K562 (cell line): ENCODE measurements at regions not wholly inside any gene's neighbourhood (a gene's known extent, or its start where the extent isn't known, plus 50 kb on each side); places are given as distances from the start of the nearest gene placed in this dataset.

Experiments
- ATAC-seq: fragments of 200-7000 bp; cut with Tn5 transposase; 3 replicates; pipeline ENCODE4 v1.9.1; 2020; ENCODE audit warnings: moderate library complexity
- BruUV-seq: library from RNA; stranded (reverse); fragments of 400-500 nt; replicated peaks from 2 replicates; lab custom pipeline; 2021; lab: Mats Ljungman, UMichigan
- CTCF ChIA-PET: fragments of 300-600 bp; formaldehyde crosslinking; extraction: SDS; loops from one replicate; lab custom pipeline; 2021; ENCODE audit warnings: low intra/inter-chr PET ratio; lab: Yijun Ruan, JAX
- POLR2A ChIA-PET: fragments of 300-600, 350-650 bp; sonication (Branson Sonifier 250); formaldehyde crosslinking; extraction: SDS; loops from one replicate; lab custom pipeline; 2021; ENCODE audit warnings: antibody characterized with exemption, inconsistent platforms; lab: Yijun Ruan, JAX
- DNase-seq, 4 experiments: peaks; one replicate each; pipeline versions ENCODE4 v3.0.0 to v3.0.0-alpha.2; 2011 to 2018; ENCODE audit warnings: low spot score in 3 of 4, mixed read lengths in 3 of 4; ENCODE audit errors: extremely low read depth in 1 of 4
- FAIRE-seq: peaks from 2 replicates; lab custom pipeline; 2011; peaks lifted over from hg19 to GRCh38; lab: Jason Lieb, UNC
- H2AFZ ChIP-seq: 2 replicates; pipeline ENCODE4 v1.6.0; 2011; ENCODE audit warnings: low read depth, low read length, control low read depth, inconsistent platforms
- H3K27ac ChIP-seq: fragments of 200-600 bp; 3 replicates; pipeline ENCODE4 v1.8.0; 2011; ENCODE audit warnings: low read depth, mild to moderate bottlenecking, control low read depth, inconsistent platforms, low read length, moderate library complexity, mixed read lengths; ENCODE audit errors: extremely low read depth
- H3K27me3 ChIP-seq, 2 experiments: fragments of 300-600 bp in 1 of 2; 2 replicates in 1 of 2; 3 replicates in 1 of 2; pipeline versions ENCODE4 v1.6.0 to v1.8.0; 2011; ENCODE audit warnings: inconsistent platforms in 2 of 2, low read length in 2 of 2, mild to moderate bottlenecking in 1 of 2, mixed read lengths in 1 of 2, moderate library complexity in 1 of 2; ENCODE audit not compliant: control insufficient read depth in 2 of 2, insufficient read depth in 2 of 2
- H3K36me3 ChIP-seq: fragments of 300-600 bp; 3 replicates; pipeline ENCODE4 v1.8.0; 2011; ENCODE audit warnings: mild to moderate bottlenecking, low read length, inconsistent platforms; ENCODE audit not compliant: control insufficient read depth, insufficient read depth
- H3K4me1 ChIP-seq, 2 experiments: fragments of 200-600 bp in 1 of 2; replicated peaks in 1 of 2; 2 replicates in 1 of 2; 3 replicates in 1 of 2; pipeline versions ENCODE4 v1.5.1 to v1.8.0; 2011; ENCODE audit warnings: inconsistent platforms in 2 of 2, low read length in 2 of 2, mild to moderate bottlenecking in 1 of 2, mixed read lengths in 1 of 2, moderate library complexity in 1 of 2; ENCODE audit not compliant: control insufficient read depth in 2 of 2, insufficient read depth in 2 of 2
- H3K4me2 ChIP-seq: 2 replicates; pipeline ENCODE4 v1.6.1; 2011; ENCODE audit warnings: low read length, control low read depth, inconsistent platforms, mixed read lengths; ENCODE audit not compliant: insufficient read depth
- H3K4me3 ChIP-seq: fragments of 200-600 bp; sonication (generic), shearing (Covaris generic); 2 replicates; pipeline ENCODE4 v1.5.1; 2016; ENCODE audit warnings: control low read depth, inconsistent platforms
- H3K79me2 ChIP-seq: fragments of 200-600 bp; 3 replicates; pipeline ENCODE4 v1.8.0; 2011; ENCODE audit warnings: low read length, inconsistent platforms; ENCODE audit not compliant: control insufficient read depth, insufficient read depth
- H3K9ac ChIP-seq, 2 experiments: 2 replicates each; pipeline versions ENCODE4 v1.6.0 to v1.6.1; 2011; ENCODE audit warnings: low read depth in 2 of 2, low read length in 2 of 2, control low read depth in 1 of 2, inconsistent platforms in 1 of 2, mild to moderate bottlenecking in 1 of 2, mixed read lengths in 1 of 2; ENCODE audit not compliant: insufficient read depth in 1 of 2
- H3K9me1 ChIP-seq: one replicate; pipeline ENCODE4 v1.6.0; 2011; ENCODE audit warnings: inconsistent platforms, mild to moderate bottlenecking, low read length, moderate library complexity; ENCODE audit not compliant: control insufficient read depth, insufficient read depth
- H3K9me3 ChIP-seq: replicated peaks from 2 replicates; pipeline ENCODE4 v1.5.1; 2011; ENCODE audit warnings: low read depth, low read length, inconsistent platforms; ENCODE audit not compliant: control insufficient read depth, insufficient read depth
- H4K20me1 ChIP-seq: replicated peaks from 2 replicates; pipeline ENCODE4 v1.6.1; 2011; ENCODE audit warnings: low read length, inconsistent platforms, mixed read lengths; ENCODE audit not compliant: control insufficient read depth, insufficient read depth
- CEBPB ChIP-seq: fragments of 450-650 bp; IDR thresholded peaks from 2 replicates; pipeline ENCODE4 v1.6.1; 2016; ENCODE audit warnings: missing genetic modification characterization, missing compliant biosample characterization
- CGGBP1 ChIP-seq: fragments of 250-450 bp; sonication (Bioruptor Pico); IDR thresholded peaks from 2 replicates; pipeline ENCODE4 v1.9.0; 2021; ENCODE audit warnings: mild to moderate bottlenecking
- ESRRB ChIP-seq: fragments of 250-450 bp; sonication (Bioruptor Pico); IDR thresholded peaks from 2 replicates; pipeline ENCODE4 v1.5.0; 2020; ENCODE audit warnings: mild to moderate bottlenecking, moderate library complexity, borderline replicate concordance
- HDAC1 ChIP-seq, 2 experiments: fragments of 450-650 bp; IDR thresholded peaks; 2 replicates each; pipeline ENCODE4 v1.6.1; 2016 to 2017; ENCODE audit warnings: inconsistent platforms in 1 of 2, mild to moderate bottlenecking in 1 of 2, moderate library complexity in 1 of 2
- KLF16 ChIP-seq: IDR thresholded peaks from 2 replicates; pipeline ENCODE4 v1.6.1; 2016; ENCODE audit warnings: antibody characterized with exemption
- NFATC3 ChIP-seq: fragments of 450-650 bp; IDR thresholded peaks from 2 replicates; pipeline ENCODE4 v1.6.1; 2017; ENCODE audit warnings: mild to moderate bottlenecking
- PHB2 ChIP-seq: fragments of 450-650 bp; IDR thresholded peaks from 2 replicates; pipeline ENCODE4 v1.6.1; 2017; ENCODE audit warnings: low read depth
- RUNX1 ChIP-seq: sonication (generic); IDR thresholded peaks from 2 replicates; pipeline ENCODE4 v1.6.1; 2016; ENCODE audit warnings: antibody characterized with exemption, low read depth
- TBP ChIP-seq: optimal IDR thresholded peaks from 2 replicates; pipeline ENCODE3; 2011; ENCODE audit warnings: low read depth, low read length, improper control_type of control experiment
- TSC22D4 ChIP-seq: fragments of 450-650 bp; IDR thresholded peaks from 2 replicates; pipeline ENCODE4 v1.6.1; 2016; ENCODE audit warnings: missing genetic modification characterization, missing biosample characterization, control low read depth
- XRCC3 ChIP-seq: fragments of 450-650 bp; IDR thresholded peaks from 2 replicates; pipeline ENCODE4 v1.6.1; 2017; ENCODE audit warnings: mild to moderate bottlenecking, moderate library complexity
- ZNF146 ChIP-seq: IDR thresholded peaks from one replicate; pipeline ENCODE4 v1.6.1; 2018; ENCODE audit warnings: missing compliant biosample characterization; ENCODE audit not compliant: unreplicated experiment
- WGBS: fragments of 100-300 bp; shearing (Covaris generic); methylation state at CpG from one replicate; pipeline ENCODE4 v1.1.6; 2016; ENCODE audit warnings: low coverage, mixed read lengths; ENCODE audit not compliant: insufficient coverage; ENCODE audit errors: missing lambda C conversion rate; 5-methylcytosine and 5-hydroxymethylcytosine counted together
- in situ Hi-C: fragments of 300-500 bp; cut with MboI; formaldehyde crosslinking; loops from 4 replicates; pipeline ENCODE4 v1.15.0; 2018; ENCODE audit warnings: inconsistent platforms, mixed read lengths
- intact Hi-C: fragments of 100-400 bp; cut with micrococcal nuclease; formaldehyde crosslinking; loops from 2 replicates; pipeline ENCODE4 v1.14.2; 2022

- TF ChIP-seq NFATC3 (no peak), ZNF146 (CRISPR knock-in tag) (no peak), KLF16 (no peak), XRCC3 (no peak), RUNX1 (no peak), HDAC1 (IDR thresholded peaks at IDR 0.05) (no peak), CGGBP1 (CRISPR knock-in tag) (no peak), TBP (no peak), TSC22D4 (tag) (no peak), CEBPB (no peak), PHB2 (no peak), ESRRB (CRISPR knock-in tag) (no peak)
- DNase-seq (no peak), FAIRE-seq (no peak), ATAC-seq (no peak)
- intact Hi-C loops (no loop called here), in situ Hi-C loops (no loop called here)
- Histone ChIP-seq H3K9me3 (no peaks in the 10 kb centered on the region), H3K36me3 (no peaks in the 10 kb centered on the region), H3K27me3 (peaks cover 17 to 41% of the 10 kb centered on the region in 2 experiments), H3K4me2 (no peak overlapping the region), H3K27ac (no peak overlapping the region), H3K4me3 (no peak overlapping the region), H3K4me1 (no peaks in the 10 kb centered on the region), H3K9ac (no peak overlapping the region), H4K20me1 (no peaks in the 10 kb centered on the region), H2AFZ (no peak overlapping the region), H3K9me1 (no peaks in the 10 kb centered on the region), H3K79me2 (no peaks in the 10 kb centered on the region)
- BruUV-seq, result no TSS peak
- WGBS, result 0% methylated on average over 5 of the region's 5 CpGs
- CTCF ChIA-PET, result no interaction called here
- POLR2A ChIA-PET, result no interaction called here
Measured at GRCh38 chr1:213446496-213446895, 395.5 kb downstream of the RPS6KC1 start.
